GM23338 (cell line): ENCODE measurements at regions not wholly inside any gene's neighbourhood (a gene's known extent, or its start where the extent isn't known, plus 50 kb on each side); places are given as distances from the start of the nearest gene placed in this dataset.

Source experiments
- CREB1 ChIP-seq: fragments of 250-450 bp; sonication (Bioruptor Pico); IDR thresholded peaks from 2 replicates; pipeline ENCODE4 v1.5.0; 2020; ENCODE audit warnings: low read depth, mild to moderate bottlenecking, moderate library complexity
- CTCF ChIP-seq, 2 experiments: fragments of 200-600 bp in 1 of 2; sonication (generic) in 1 of 2; conservative IDR thresholded peaks; 2 replicates each; pipeline versions ENCODE4 v1.5.1 to v1.6.1; 2016 to 2017; ENCODE audit warnings: antibody characterized with exemption in 2 of 2, low read depth in 2 of 2, mild to moderate bottlenecking in 2 of 2, moderate library complexity in 1 of 2
- ETS1 ChIP-seq: IDR thresholded peaks from 2 replicates; pipeline ENCODE4 v1.6.1; 2016; ENCODE audit warnings: antibody characterized with exemption
- EZH2 ChIP-seq: fragments of 200-600 bp; sonication (generic); IDR thresholded peaks from one replicate; pipeline ENCODE4 v1.8.0; 2017; ENCODE audit warnings: antibody characterized with exemption, mild to moderate bottlenecking, low read depth; ENCODE audit not compliant: unreplicated experiment
- EZH2phosphoT487 ChIP-seq: fragments of 200-600 bp; sonication (generic); IDR thresholded peaks from one replicate; pipeline ENCODE4 v1.8.1; 2018; ENCODE audit warnings: antibody characterized with exemption; ENCODE audit not compliant: unreplicated experiment
- JUNB ChIP-seq: IDR thresholded peaks from one replicate; pipeline ENCODE4 v1.6.1; 2016; ENCODE audit warnings: antibody characterized with exemption; ENCODE audit not compliant: unreplicated experiment
- POLR2AphosphoS5 ChIP-seq: IDR thresholded peaks from 2 replicates; pipeline ENCODE4 v1.6.1; 2016; ENCODE audit warnings: antibody characterized with exemption, low read depth
- REST ChIP-seq: IDR thresholded peaks from one replicate; pipeline ENCODE4 v1.6.1; 2018; ENCODE audit warnings: antibody characterized with exemption; ENCODE audit not compliant: unreplicated experiment
- ZNF331 ChIP-seq: fragments of 250-450 bp; sonication (Bioruptor Pico); IDR thresholded peaks from 2 replicates; pipeline ENCODE4 v1.5.0; 2020; ENCODE audit warnings: low read depth, mild to moderate bottlenecking, moderate library complexity

GRCh38 chr13:70370924-70371323, 262.7 kb upstream of the KLHL1 start:
- no peak for TF ChIP-seq CTCF (conservative IDR thresholded peaks at IDR 0.05; ENCODE audit: low read depth in 2 of 2)
- no peak for TF ChIP-seq CREB1 (CRISPR knock-in tag)
- TF ChIP-seq POLR2AphosphoS5: no peak
- TF ChIP-seq EZH2phosphoT487: no peak
- no peak for TF ChIP-seq EZH2
- no peak for TF ChIP-seq ZNF331 (CRISPR knock-in tag)
- no peak for TF ChIP-seq ETS1
- no peak for TF ChIP-seq REST
- TF ChIP-seq JUNB: no peak
